ENCODE measurements at regions not wholly inside any gene's neighbourhood (a gene's known extent, or its start where the extent isn't known, plus 50 kb on each side); places are given as distances from the start of the nearest gene placed in this dataset.

- TF ChIP-seq POLR2AphosphoS5 (IDR thresholded peaks at IDR 0.05) (no peak), CTCF (IDR thresholded peaks at IDR 0.05) (no peak), POLR2A (IDR thresholded peaks at IDR 0.05) (no peak)
Measured at GRCh38 chr18:72922895-72923294, 55.1 kb upstream of the NETO1 start.
